Stomach (tissue), 4 donors: ENCODE measurements at regions not wholly inside any gene's neighbourhood (a gene's known extent, or its start where the extent isn't known, plus 50 kb on each side); places are given as distances from the start of the nearest gene placed in this dataset.

Source experiments
- CTCF ChIP-seq, 7 experiments: fragments of 450-650 bp in 4 of 7; fragments of 200-600 bp in 3 of 7; sonication (generic) in 3 of 7; IDR thresholded peaks; one replicate each; pipeline ENCODE4 v1.5.1; 2016 to 2019; ENCODE audit warnings: antibody characterized with exemption in 7 of 7, control low read depth in 2 of 7, mild to moderate bottlenecking in 1 of 7
- POLR2A ChIP-seq, 4 donors: fragments of 450-650 bp; IDR thresholded peaks; one replicate each; pipeline ENCODE4 v1.6.1; 2016; ENCODE audit warnings: antibody characterized with exemption in 4 of 4, control low read depth in 2 of 4, mild to moderate bottlenecking in 1 of 4, moderate library complexity in 1 of 4
- POLR2AphosphoS5 ChIP-seq, 3 donors: sonication (generic); formaldehyde crosslinking; IDR thresholded peaks; one replicate each; pipeline ENCODE4 v1.6.1; 2016; ENCODE audit warnings: antibody characterized with exemption in 3 of 3

GRCh38 chr10:88125766-88126165, 262.3 kb downstream of the PTEN start:
- no peak for TF ChIP-seq CTCF (IDR thresholded peaks at IDR 0.05)
- no peak for TF ChIP-seq POLR2A (IDR thresholded peaks at IDR 0.05)
- TF ChIP-seq POLR2AphosphoS5 (IDR thresholded peaks at IDR 0.05), result no peak
